HepG2 (cell line): ENCODE measurements at regions not wholly inside any gene's neighbourhood (a gene's known extent, or its start where the extent isn't known, plus 50 kb on each side); places are given as distances from the start of the nearest gene placed in this dataset.

ENCODE experiments used
- ATF7 ChIP-seq, 2 experiments: fragments of 450-650 bp in 1 of 2; sonication (generic) in 1 of 2; formaldehyde crosslinking in 1 of 2; IDR thresholded peaks; 2 replicates each; pipeline versions ENCODE4 v1.4.0 to v1.6.1; 2016 to 2020; ENCODE audit warnings: antibody characterized with exemption in 1 of 2, mild to moderate bottlenecking in 1 of 2, missing genetic modification reagents in 1 of 2
- DBP ChIP-seq: sonication (generic); formaldehyde crosslinking; IDR thresholded peaks from 2 replicates; pipeline ENCODE4 v1.4.0; 2020; ENCODE audit warnings: missing genetic modification reagents; ENCODE audit errors: not compliant biosample characterization
- MAFK ChIP-seq, 2 experiments: IDR thresholded peaks in 1 of 2; conservative IDR thresholded peaks in 1 of 2; 2 replicates each; pipeline ENCODE4 v1.6.1; 2011; ENCODE audit warnings: improper control_type of control experiment in 2 of 2, low read length in 2 of 2
- POLR2A ChIP-seq, 2 experiments: IDR thresholded peaks; 2 replicates each; pipeline ENCODE4 v1.6.1; 2011; ENCODE audit warnings: low read depth in 2 of 2, low read length in 2 of 2, mild to moderate bottlenecking in 1 of 2, moderate library complexity in 1 of 2; ENCODE audit not compliant: insufficient read depth in 1 of 2
- SRSF9 ChIP-seq: fragments of 200-400 bp; formaldehyde crosslinking; IDR thresholded peaks from 2 replicates; pipeline ENCODE4 v1.6.1; 2018; ENCODE audit warnings: borderline replicate concordance, mild to moderate bottlenecking, low read depth, low read length; ENCODE audit not compliant: insufficient read depth, poor library complexity, severe bottlenecking
- STAT6 ChIP-seq: sonication (generic); formaldehyde crosslinking; IDR thresholded peaks from 2 replicates; pipeline ENCODE4 v1.4.0; 2020; ENCODE audit warnings: missing genetic modification reagents, mild to moderate bottlenecking, borderline replicate concordance
- USF2 ChIP-seq, 2 experiments: sonication (generic) in 1 of 2; formaldehyde crosslinking in 1 of 2; IDR thresholded peaks; 2 replicates each; pipeline versions ENCODE4 v1.5.1 to v1.6.1; 2011 to 2020; ENCODE audit warnings: borderline replicate concordance in 1 of 2, low read depth in 1 of 2, low read length in 1 of 2, mild to moderate bottlenecking in 1 of 2, missing genetic modification reagents in 1 of 2, moderate library complexity in 1 of 2
- ZFP36 ChIP-seq: fragments of 150-350 bp; IDR thresholded peaks from 2 replicates; pipeline ENCODE4 v1.6.1; 2018; ENCODE audit warnings: borderline replicate concordance, low read length, low read depth; ENCODE audit not compliant: partially characterized antibody
- ZHX1 ChIP-seq: sonication (generic); formaldehyde crosslinking; IDR thresholded peaks from 2 replicates; pipeline ENCODE4 v1.8.1; 2022; ENCODE audit warnings: low read depth, mild to moderate bottlenecking, missing genetic modification reagents
- ZNF552 ChIP-seq: sonication (generic); formaldehyde crosslinking; IDR thresholded peaks from 2 replicates; pipeline ENCODE4 v1.9.0; 2022; ENCODE audit warnings: missing genetic modification reagents, mild to moderate bottlenecking, borderline replicate concordance

GRCh38 chr14:49196327-49196726, 389.9 kb downstream of the RPS29 start:
- TF ChIP-seq ZNF552 (CRISPR knock-in tag) (no peak), USF2 (IDR thresholded peaks at IDR 0.05; ENCODE audit: low read depth, low read length) (no peak), USF2 (CRISPR knock-in tag; IDR thresholded peaks at IDR 0.05; ENCODE audit: borderline replicate concordance) (no peak), STAT6 (CRISPR knock-in tag) (no peak), SRSF9 (no peak), ZHX1 (CRISPR knock-in tag) (no peak), ATF7 (IDR thresholded peaks at IDR 0.05) (no peak), ATF7 (CRISPR knock-in tag; IDR thresholded peaks at IDR 0.05) (no peak), DBP (CRISPR knock-in tag) (no peak), ZFP36 (no peak), POLR2A (IDR thresholded peaks at IDR 0.05; ENCODE audit: insufficient read depth in 1 of 2, low read depth in 2 of 2, low read length in 2 of 2) (no peak), MAFK (conservative IDR thresholded peaks at IDR 0.05 in 1 of 2, IDR thresholded peaks at IDR 0.05 in 1 of 2; ENCODE audit: low read length in 2 of 2) (no peak)
